Stimulated activated naive CD8-positive, alpha-beta T cell treated with anti-CD3 and anti-CD28 coated beads, Interleukin-15, Interleukin-2, amounts not matched to agents 100 ng/mL and 50 ng/mL, for 24 hours (primary cell): ENCODE measurements at regions not wholly inside any gene's neighbourhood (a gene's known extent, or its start where the extent isn't known, plus 50 kb on each side); places are given as distances from the start of the nearest gene placed in this dataset.
A peak's percentile ranks its signal among the peaks of the same experiment; 100 is the strongest.

ENCODE experiments used
- H3K27ac Mint-ChIP-seq: one replicate; pipeline ENCODE4 v1.8.0; 2021; ENCODE audit warnings: mild to moderate bottlenecking, mixed read lengths
- H3K27me3 Mint-ChIP-seq: one replicate; pipeline ENCODE4 v1.8.0; 2021; ENCODE audit warnings: mixed read lengths
- H3K36me3 Mint-ChIP-seq: one replicate; pipeline ENCODE4 v1.8.0; 2021; ENCODE audit warnings: low read depth, mixed read lengths
- H3K4me1 Mint-ChIP-seq: one replicate; pipeline ENCODE4 v1.8.0; 2021; ENCODE audit warnings: low read depth, mixed read lengths
- H3K4me3 Mint-ChIP-seq: one replicate; pipeline ENCODE4 v1.8.0; 2021; ENCODE audit warnings: mild to moderate bottlenecking, mixed read lengths
- H3K9me3 Mint-ChIP-seq: one replicate; pipeline ENCODE4 v1.8.0; 2021; ENCODE audit warnings: mixed read lengths

DNA sequence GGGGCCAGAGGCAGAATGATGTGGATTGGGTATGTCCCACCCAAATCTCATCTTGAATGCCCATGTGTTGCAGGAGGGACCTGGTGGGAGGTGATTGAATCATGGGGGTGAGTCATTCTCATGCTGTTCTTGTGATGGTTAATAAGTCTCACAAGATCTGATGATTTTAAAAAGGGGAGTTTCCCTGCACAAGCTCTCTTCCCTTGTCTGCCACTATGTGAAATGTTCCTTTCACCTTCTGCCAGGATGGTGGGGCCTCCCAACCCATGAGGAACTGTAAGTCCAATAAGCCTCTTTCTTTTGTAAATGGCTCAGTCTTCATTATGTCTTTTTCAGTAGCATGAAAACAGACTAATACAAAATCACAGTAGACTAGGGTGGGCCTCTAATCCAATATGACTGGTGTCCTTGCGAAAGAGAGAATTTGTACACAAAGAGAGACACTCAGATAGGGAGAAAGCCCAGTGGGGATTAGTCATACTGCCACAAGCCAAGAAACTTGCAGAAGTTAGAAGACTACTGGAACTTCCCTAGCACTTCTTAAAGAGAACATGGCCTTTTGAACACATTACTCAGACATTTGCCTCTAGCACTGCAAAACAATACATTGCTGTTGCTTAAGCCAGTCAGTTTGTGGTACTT is 68.4 kb downstream of the ANXA1 start:
- peaks cover 2% of the 10 kb centered on the region for H3K9me3 Mint-ChIP-seq
- no peaks in the 10 kb centered on the region for H3K36me3 Mint-ChIP-seq
- H3K27ac Mint-ChIP-seq: peak overlapping the region; percentile 91
- peaks cover 38% of the 10 kb centered on the region for H3K27me3 Mint-ChIP-seq
- peaks cover 30% of the 10 kb centered on the region for H3K4me1 Mint-ChIP-seq
- peak overlapping the region; percentile 61 for H3K4me3 Mint-ChIP-seq

DNA sequence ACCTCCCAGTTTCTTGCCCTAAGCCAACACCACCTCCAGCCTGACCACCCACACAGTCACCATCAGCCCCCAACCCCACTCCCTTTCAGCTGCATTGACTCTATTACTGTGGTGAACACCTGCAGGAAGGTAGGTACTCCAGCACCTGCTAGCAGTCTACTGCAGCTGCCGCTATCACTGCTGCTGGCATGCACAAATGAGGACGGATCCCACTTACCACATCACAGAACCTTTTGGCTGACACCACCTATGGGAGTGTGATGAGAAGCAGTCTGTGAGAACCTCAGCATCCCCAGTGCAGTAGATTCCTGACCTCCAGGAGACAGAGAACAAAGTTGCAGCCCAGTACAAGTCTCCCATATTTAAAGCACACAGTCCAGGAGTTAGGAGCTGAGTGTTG is 71.9 kb downstream of the ANXA1 start:
- Mint-ChIP-seq H3K4me3 (no peak overlapping the region), H3K27ac (no peak overlapping the region), H3K9me3 (peaks cover 5% of the 10 kb centered on the region), H3K4me1 (peaks cover 19% of the 10 kb centered on the region), H3K36me3 (no peaks in the 10 kb centered on the region), H3K27me3 (peaks cover 33% of the 10 kb centered on the region)

DNA sequence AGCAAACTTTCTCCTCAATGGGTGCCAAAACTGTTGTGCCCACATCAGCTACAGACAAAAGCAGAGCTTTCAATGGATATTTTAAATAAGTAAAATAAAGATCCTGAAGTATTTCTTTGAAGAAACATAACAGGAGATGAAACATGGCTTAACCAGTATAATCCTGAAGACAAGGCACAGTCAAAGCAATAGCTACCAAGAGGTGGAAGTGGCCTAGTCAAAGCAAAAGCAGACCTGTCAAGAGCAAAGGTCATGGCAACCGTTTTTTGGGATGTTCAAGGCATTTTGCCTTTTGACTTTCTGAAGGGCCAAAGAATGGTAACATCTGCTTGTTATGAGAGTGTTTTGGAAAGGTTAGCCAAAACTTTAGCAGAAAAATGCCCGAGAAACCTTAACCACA is 77.9 kb downstream of the ANXA1 start:
- Mint-ChIP-seq H3K27me3 (peaks cover 19% of the 10 kb centered on the region), H3K36me3 (no peaks in the 10 kb centered on the region), H3K9me3 (peaks cover 5% of the 10 kb centered on the region), H3K4me3 (no peak overlapping the region), H3K27ac (no peak overlapping the region), H3K4me1 (peaks cover 8% of the 10 kb centered on the region)

DNA sequence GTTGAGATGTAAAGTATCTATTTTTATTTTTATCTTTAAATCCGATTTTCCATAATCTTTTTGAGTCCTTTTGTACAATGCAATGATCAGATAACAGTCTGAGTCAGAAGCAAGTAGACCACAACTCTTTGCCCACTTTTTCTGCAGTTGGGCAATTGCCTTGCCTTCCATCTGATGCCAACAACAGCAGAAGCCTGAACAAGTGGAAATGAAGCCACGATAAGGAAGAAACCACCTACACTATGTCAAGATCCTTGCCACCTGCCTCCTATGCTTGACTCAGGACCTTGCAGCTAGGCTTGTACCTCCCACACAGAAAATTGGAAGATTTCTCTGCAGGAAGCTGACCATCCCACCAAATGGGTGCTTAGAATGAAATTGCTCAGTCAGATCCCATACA is 78.6 kb downstream of the ANXA1 start:
- Mint-ChIP-seq H3K4me3 (no peak overlapping the region), H3K4me1 (peaks cover 8% of the 10 kb centered on the region), H3K9me3 (peaks cover under 1% of the 10 kb centered on the region), H3K27ac (no peak overlapping the region), H3K36me3 (no peaks in the 10 kb centered on the region), H3K27me3 (peaks cover 14% of the 10 kb centered on the region)

DNA sequence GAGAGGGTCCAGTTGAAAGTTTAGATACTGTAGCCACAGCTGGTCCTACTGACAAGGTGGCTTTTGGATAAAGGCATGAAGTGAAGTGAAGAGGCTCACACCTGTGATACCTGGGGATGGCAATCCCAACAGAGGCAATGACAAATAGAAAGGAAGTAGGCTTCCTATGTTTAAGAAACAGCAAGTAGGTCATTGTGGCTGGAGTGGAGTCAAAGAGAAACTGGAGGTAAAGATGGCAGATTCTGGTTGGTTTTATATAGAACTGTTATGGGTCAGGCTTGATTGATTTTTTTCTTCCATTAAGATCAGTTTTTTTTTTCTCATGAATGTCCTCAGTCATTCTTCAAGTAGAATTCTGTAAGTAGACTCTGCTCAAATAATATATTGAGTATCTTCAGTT is 79.5 kb downstream of the ANXA1 start:
- Mint-ChIP-seq H3K4me3 (no peak overlapping the region), H3K4me1 (peaks cover 8% of the 10 kb centered on the region), H3K36me3 (no peaks in the 10 kb centered on the region), H3K27me3 (peaks cover 16% of the 10 kb centered on the region), H3K9me3 (no peaks in the 10 kb centered on the region), H3K27ac (no peak overlapping the region)

DNA sequence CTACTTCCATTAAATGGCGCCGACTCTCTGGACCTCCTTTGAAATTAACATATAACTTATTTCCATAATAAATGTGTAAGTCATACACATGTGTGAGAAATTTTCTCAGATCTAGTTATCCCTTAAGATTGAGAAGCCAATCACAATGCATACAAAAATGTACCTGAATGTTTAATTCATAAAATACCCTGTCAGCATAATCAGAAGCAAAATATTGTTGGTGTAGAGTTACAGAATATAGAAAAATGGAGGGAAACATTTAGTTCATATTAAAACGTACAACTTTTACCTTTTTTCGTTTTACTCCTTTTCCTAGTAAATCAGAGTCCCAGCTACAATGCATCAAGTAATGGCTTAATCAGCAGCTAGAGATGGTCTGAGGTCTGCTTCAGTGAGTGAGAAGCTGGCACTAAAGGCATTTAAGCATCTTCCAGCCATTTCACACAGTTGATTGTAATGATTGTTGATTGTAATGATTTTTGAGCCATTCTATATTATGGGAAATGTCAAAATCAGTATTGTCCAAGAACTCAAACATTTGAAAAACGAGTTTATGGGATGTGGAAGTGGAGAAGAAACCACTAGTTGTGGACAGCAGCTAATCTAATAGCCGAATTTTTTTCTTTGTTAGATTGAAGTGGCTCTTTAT is 81.8 kb downstream of the ANXA1 start:
- no peak overlapping the region for H3K4me3 Mint-ChIP-seq
- H3K27me3 Mint-ChIP-seq: peaks cover 18% of the 10 kb centered on the region
- peaks cover 8% of the 10 kb centered on the region for H3K4me1 Mint-ChIP-seq
- H3K9me3 Mint-ChIP-seq: no peaks in the 10 kb centered on the region
- no peaks in the 10 kb centered on the region for H3K36me3 Mint-ChIP-seq
- no peak overlapping the region for H3K27ac Mint-ChIP-seq

GRCh38 chr9:73234008-73234360 is 82.3 kb downstream of the ANXA1 start:
- no peaks in the 10 kb centered on the region for H3K36me3 Mint-ChIP-seq
- H3K4me1 Mint-ChIP-seq: peaks cover 8% of the 10 kb centered on the region
- H3K9me3 Mint-ChIP-seq: no peaks in the 10 kb centered on the region
- H3K27ac Mint-ChIP-seq: no peak overlapping the region
- no peak overlapping the region for H3K4me3 Mint-ChIP-seq
- peaks cover 18% of the 10 kb centered on the region for H3K27me3 Mint-ChIP-seq

DNA sequence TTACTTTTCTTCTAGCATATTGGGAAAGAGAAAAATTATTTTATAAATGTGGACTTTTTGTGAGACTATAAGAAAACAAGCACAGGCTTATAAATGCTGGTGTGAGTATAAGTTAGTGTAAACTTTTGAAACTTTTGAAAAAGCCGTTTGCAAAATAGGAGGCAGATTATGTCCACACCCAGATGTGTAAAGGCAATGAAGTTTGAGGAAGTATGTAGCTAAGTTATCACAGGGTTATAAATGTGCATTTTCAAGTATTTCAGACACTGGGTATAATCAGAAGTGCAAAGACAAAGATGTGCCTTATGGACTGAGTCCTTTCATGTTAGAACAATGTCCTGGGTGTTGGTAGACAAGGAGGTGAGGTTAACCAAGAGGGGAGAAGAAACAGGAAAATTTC is 85.5 kb downstream of the ANXA1 start:
- H3K4me3 Mint-ChIP-seq: no peak overlapping the region
- no peaks in the 10 kb centered on the region for H3K4me1 Mint-ChIP-seq
- no peaks in the 10 kb centered on the region for H3K36me3 Mint-ChIP-seq
- H3K9me3 Mint-ChIP-seq: no peaks in the 10 kb centered on the region
- no peak overlapping the region for H3K27ac Mint-ChIP-seq
- H3K27me3 Mint-ChIP-seq: peaks cover 18% of the 10 kb centered on the region

DNA sequence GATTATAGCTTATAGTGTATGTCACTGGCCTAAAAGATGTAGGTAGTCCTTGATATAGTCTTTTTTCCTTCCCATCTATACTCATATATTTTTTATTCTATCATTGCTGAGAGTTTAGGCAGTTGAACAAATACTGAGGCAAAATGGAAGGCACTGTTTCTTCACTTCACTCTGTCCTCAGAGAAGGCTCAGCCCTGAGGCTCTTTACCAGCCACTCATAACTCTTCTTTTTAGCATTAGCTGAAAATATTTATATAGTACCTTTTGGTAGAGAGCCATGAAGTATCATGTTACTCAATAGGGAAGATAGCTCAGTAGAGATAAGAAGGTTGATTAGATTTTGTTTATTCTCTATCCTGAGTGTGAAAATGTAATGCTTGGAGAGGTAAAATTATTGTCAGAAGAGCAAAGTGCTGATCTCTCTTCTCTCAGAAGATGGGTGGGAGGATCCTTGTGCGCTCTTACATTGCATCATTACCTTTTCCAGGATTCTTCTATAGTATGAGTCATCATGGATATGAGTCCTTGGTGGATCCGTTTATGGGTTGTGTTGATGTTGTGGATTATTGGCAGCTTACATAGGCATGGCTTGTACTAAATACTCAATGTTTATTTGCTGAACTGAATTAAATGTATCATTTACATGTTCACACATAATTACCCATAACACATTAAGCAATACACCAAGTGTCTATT is 88.1 kb downstream of the ANXA1 start:
- H3K9me3 Mint-ChIP-seq: no peaks in the 10 kb centered on the region
- H3K36me3 Mint-ChIP-seq: no peaks in the 10 kb centered on the region
- peaks cover 10% of the 10 kb centered on the region for H3K27me3 Mint-ChIP-seq
- no peak overlapping the region for H3K4me3 Mint-ChIP-seq
- no peaks in the 10 kb centered on the region for H3K4me1 Mint-ChIP-seq
- no peak overlapping the region for H3K27ac Mint-ChIP-seq

- Mint-ChIP-seq H3K36me3 (no peaks in the 10 kb centered on the region), H3K4me1 (no peaks in the 10 kb centered on the region), H3K9me3 (no peaks in the 10 kb centered on the region), H3K27me3 (peaks cover 3% of the 10 kb centered on the region), H3K27ac (no peak overlapping the region), H3K4me3 (no peak overlapping the region)
Observed at GRCh38 chr9:73243078-73243477, 91.4 kb downstream of the ANXA1 start.

GRCh38 chr9:73259086-73259696 is 107.5 kb downstream of the ANXA1 start:
- Mint-ChIP-seq H3K4me1 (no peaks in the 10 kb centered on the region), H3K27me3 (no peaks in the 10 kb centered on the region), H3K36me3 (no peaks in the 10 kb centered on the region), H3K9me3 (peaks cover 3% of the 10 kb centered on the region), H3K4me3 (no peak overlapping the region), H3K27ac (no peak overlapping the region)

DNA sequence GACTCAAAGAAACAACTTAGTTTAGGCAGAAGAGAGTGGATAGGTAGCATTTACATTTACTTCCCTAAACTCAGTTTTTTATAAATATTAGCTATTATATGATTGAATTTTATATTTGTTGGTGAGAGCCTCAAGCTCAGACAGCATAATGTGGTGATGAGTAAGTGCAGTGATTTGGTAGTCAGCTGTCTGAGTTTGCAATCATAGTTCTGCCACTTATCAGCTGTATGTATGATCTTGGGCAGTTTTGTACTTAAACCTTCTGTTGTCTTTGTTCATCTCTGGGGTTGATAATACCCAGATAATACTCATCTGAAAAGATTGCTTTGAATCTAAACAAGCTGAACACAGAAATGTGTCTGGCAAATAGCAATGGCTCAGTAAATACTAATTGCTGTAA is 108.8 kb downstream of the ANXA1 start:
- Mint-ChIP-seq H3K4me1 (no peaks in the 10 kb centered on the region), H3K36me3 (no peaks in the 10 kb centered on the region), H3K27ac (no peak overlapping the region), H3K4me3 (no peak overlapping the region), H3K27me3 (no peaks in the 10 kb centered on the region), H3K9me3 (peaks cover 3% of the 10 kb centered on the region)

- no peaks in the 10 kb centered on the region for H3K36me3 Mint-ChIP-seq
- H3K9me3 Mint-ChIP-seq: no peaks in the 10 kb centered on the region
- H3K27me3 Mint-ChIP-seq: no peaks in the 10 kb centered on the region
- no peak overlapping the region for H3K27ac Mint-ChIP-seq
- no peak overlapping the region for H3K4me3 Mint-ChIP-seq
- no peaks in the 10 kb centered on the region for H3K4me1 Mint-ChIP-seq
Observed at GRCh38 chr9:73264631-73265030, 113.0 kb downstream of the ANXA1 start.

GRCh38 chr9:73265876-73266275 is 114.2 kb downstream of the ANXA1 start:
- Mint-ChIP-seq H3K4me3 (no peak overlapping the region), H3K9me3 (no peaks in the 10 kb centered on the region), H3K4me1 (no peaks in the 10 kb centered on the region), H3K27ac (no peak overlapping the region), H3K36me3 (no peaks in the 10 kb centered on the region), H3K27me3 (no peaks in the 10 kb centered on the region)

DNA sequence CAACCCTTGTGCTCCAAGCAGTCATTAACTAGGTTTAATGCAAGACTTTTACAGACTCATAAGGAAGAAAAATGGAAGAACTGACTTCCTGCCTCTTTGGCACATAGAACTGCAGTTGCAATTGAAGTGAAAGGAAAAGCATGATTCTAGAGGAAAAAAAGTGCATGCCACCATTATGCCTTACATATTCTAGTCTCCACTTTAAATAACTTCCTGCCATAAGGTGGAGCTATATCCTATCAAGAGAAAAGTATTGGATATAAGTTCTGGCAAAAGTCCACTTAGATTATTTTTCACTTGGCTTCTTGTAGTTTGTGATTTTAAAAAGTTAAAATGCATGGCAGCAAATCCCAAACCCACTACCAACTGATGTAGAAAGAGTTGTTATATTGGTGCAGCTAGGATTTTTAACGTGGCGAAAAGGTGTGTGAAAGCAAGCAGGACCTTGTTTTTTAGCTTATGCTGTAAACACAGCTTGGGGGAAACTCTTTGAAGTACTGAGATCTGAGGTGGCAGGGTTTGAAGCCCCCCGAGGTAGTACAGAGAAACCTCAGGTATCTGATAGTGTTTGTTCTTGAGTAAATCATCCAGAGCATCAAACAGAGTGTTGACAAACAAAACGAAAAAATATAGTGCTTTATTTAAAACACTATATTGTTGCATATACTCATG is 117.9 kb downstream of the ANXA1 start:
- no peak overlapping the region for H3K27ac Mint-ChIP-seq
- H3K4me3 Mint-ChIP-seq: no peak overlapping the region
- no peaks in the 10 kb centered on the region for H3K4me1 Mint-ChIP-seq
- H3K9me3 Mint-ChIP-seq: no peaks in the 10 kb centered on the region
- H3K27me3 Mint-ChIP-seq: no peaks in the 10 kb centered on the region
- no peaks in the 10 kb centered on the region for H3K36me3 Mint-ChIP-seq
